HG03520 (cell line): ENCODE measurements at regions not wholly inside any gene's neighbourhood (a gene's known extent, or its start where the extent isn't known, plus 50 kb on each side); places are given as distances from the start of the nearest gene placed in this dataset.

Experiments
- ATAC-seq: cut with Tn5 transposase; IDR thresholded peaks from one replicate; pipeline ENCODE4 v1.9.1; 2021; ENCODE audit warnings: mild to moderate bottlenecking, moderate library complexity; ENCODE audit not compliant: unreplicated experiment

GRCh38 chr2:104286841-104287240, 567.1 kb upstream of the POU3F3 start:
- ATAC-seq, result no peak

DNA sequence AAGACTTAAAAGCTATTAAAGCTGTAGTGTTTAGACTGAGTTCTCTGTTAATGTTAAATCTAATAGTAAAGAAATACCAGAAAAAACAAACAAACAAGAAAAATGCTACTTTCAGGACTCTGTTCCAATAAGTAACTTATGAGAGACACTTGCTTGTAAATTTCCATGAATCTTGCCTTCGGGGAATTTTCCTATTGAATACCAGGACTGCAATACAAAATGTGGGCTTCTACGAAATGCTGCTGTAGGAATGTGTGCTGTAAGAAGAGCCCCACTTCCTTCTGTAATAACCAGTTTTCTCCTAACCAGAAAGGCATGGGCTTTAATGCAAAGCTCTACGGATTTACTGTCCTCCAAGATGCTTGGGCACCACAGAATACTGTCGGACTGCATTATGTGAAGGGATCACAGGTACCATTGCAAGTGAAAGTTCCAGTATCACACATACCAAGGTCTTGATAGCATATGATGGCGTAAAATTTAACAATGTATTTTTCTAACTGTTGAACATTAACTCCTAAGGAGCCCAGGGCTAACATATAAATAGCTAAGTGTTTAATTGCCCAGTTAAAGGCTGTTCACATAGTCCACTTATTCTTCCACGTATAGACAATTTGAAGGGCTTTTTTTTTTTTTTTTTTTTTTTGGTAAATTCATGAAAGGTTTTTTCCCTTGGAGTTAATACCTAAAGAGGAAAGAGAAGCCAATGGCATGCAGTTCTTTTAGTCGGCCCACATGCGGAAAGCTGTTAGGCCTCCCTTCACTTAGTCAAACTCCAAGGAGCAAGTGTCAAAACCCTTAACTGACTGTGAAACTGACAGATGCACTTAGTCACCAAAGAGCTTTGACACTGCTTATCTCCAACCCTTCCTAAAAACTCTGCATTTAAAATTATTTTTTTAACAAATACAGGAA, 564.0 kb upstream of the POU3F3 start:
- no peak for ATAC-seq

DNA sequence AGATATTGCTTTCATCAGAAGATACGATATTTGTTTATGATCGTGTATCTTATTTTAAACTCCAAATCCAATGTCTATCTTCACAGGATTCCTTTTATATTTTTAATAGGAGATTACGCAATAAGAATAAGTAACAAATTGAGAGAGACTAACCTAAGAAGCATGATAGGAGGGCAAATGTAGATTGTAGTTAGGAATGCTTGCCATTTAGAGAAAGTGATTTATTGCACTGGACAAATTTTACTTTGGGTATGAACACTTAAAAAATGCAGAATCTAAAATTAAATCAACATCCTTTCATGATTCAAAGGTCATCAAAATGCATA, 563.4 kb upstream of the POU3F3 start:
- no peak for ATAC-seq

DNA sequence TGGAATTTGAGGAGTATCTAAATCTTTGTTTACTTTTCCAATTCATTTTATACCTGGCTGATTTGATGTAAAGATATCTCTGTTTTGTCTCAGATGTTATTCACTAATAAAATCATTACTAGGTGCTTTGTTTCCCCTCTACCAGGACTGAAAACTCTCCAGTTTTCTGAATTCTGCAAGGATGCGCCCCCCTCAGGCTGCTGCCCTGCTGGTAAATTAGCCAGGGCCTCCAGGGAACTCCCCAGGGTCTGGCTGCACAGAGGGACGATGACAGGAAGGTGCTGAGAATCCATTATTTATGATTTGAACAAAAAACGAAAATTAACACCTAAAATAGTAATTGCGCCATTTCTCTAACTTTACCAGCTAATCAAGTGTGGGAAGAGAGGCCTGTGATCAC, 541.2 kb upstream of the POU3F3 start:
- ATAC-seq, result no peak

DNA sequence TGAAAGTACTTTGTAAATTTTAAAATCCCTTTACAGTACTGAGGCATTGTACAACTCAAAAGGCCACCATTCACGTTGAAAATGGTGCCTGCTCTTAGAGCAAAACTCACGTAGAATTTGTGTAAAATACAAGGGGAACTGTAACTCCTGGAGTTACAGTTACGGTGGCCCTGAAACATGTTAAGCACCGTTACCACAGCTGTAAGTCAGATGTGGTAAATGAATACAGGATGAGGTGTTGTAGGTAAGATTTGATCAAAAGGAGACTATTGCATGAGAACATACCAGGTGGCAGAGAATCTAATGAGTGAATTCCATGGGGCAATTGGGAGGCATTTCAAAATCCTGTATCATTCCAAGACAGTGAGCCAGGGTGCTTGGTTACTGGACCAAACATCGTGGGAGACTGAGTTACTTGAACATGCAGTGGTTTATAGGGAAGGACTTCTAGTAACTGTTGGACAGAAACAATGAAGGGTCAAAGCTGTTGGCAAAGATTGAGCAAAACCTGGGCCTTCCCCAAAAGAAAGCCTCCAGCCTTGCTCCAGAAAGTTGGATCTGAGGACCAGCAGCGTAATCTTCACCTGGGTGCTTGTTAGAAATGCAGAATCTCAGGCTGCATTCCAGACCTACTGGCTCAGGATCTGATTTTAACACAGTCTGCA, 535.8 kb upstream of the POU3F3 start:
- ATAC-seq, result no peak

DNA sequence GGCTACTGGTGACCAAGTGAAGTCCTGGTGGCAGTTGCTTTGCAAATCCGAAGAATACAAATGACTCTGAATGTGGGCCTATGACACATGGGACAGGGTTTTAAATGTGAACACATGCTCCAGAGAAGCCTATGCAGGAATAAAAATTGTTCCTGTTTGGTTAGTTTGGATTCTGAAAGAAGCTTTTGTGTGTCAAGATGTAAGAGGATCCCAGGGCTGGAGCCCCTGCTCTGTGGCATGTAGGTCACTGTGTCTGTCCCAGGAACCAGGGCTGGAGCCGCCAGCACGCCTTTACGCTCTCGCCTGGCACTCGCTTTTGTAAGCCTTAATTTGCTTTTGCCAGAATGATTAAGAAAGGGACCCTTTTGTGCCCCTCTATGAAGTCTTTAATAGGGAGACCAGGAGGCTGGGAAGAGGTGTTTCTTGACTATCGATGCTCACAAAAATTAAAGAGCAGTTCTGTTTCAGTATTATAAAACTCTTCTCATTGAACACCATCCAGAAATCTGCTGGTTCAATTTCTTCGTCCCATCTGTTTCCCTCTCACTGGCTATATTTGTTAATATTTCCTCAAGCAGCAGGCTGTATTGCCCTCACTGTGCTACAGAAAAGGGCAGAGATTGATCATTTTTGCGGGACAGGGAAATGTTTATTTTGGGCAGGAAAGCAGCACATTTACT, 532.7 kb upstream of the POU3F3 start:
- ATAC-seq, result no peak

- ATAC-seq, result no peak
Measured at GRCh38 chr2:104321796-104322349, 532.0 kb upstream of the POU3F3 start.

GRCh38 chr2:104332731-104333130, 521.2 kb upstream of the POU3F3 start:
- no peak for ATAC-seq

GRCh38 chr2:104337869-104338268, 516.0 kb upstream of the POU3F3 start:
- ATAC-seq, result no peak

- no peak for ATAC-seq
Measured at GRCh38 chr2:104340162-104340561, 513.8 kb upstream of the POU3F3 start.

- ATAC-seq, result no peak
Measured at GRCh38 chr2:104340879-104341828, 512.8 kb upstream of the POU3F3 start.

DNA sequence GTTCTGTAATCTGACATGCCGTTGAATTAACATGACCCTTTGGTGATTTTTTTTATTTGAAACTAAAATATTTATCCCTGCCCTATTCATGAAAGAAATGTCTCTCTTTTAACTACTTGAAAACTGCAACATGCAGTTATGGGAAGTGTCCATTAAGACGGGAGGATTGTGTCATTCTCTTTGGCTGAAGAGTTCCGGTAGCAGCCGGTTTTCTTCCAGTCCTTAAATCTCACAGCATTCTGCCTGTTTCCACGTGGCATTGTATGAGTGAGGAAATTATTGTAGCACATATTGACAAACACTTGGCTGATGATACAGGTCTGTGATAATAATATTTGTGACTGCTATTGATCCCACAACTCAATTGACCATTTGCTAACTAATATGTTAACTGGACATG, 509.6 kb upstream of the POU3F3 start:
- ATAC-seq, result no peak

GRCh38 chr2:104344985-104345384, 508.9 kb upstream of the POU3F3 start:
- ATAC-seq, result no peak

DNA sequence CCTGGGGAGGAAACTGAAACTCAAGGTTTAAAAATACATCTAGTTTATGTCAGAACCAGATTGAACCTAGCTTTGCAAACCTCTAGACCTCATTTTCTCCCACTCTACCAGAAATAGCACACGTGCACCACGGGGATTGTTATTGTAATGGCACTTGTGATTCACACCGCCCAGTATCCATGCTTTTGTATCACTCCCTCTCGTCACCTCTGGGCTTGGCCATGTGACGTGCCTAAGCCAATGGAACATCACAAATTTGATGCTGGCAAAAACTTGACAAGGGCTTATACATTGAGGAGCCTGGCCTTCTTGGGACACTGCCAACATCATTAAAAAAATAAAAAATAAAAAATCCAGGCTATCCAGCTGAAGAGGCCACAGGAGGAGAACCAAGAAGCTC, 495.8 kb upstream of the POU3F3 start:
- ATAC-seq, result no peak

- ATAC-seq, result no peak
Measured at GRCh38 chr2:104361414-104361813, 492.5 kb upstream of the POU3F3 start.

DNA sequence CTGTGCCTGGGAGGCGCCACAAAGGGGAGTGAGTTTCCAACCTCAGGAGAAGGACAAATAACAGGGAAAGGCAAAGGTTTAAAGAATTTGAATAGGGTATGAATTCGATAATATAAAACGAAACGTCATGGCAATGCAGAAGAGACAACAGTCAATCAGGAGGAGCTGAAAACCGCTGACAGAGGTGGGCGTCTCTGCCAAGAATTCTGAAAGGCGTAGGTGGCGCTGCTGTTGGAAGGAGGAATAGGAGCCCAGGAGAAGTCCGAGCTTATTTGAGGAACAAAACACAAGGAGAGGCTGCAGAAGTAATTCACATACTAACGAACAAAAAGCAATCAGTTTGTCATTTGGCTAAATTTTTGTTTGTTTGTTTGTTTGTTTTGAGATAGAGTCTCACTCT, 485.8 kb upstream of the POU3F3 start:
- ATAC-seq, result no peak

GRCh38 chr2:104371087-104371781, 482.7 kb upstream of the POU3F3 start:
- no peak for ATAC-seq

GRCh38 chr2:104375206-104375605, 478.7 kb upstream of the POU3F3 start:
- ATAC-seq, result no peak

GRCh38 chr2:104378853-104379374, 475.0 kb upstream of the POU3F3 start:
- ATAC-seq, result no peak

DNA sequence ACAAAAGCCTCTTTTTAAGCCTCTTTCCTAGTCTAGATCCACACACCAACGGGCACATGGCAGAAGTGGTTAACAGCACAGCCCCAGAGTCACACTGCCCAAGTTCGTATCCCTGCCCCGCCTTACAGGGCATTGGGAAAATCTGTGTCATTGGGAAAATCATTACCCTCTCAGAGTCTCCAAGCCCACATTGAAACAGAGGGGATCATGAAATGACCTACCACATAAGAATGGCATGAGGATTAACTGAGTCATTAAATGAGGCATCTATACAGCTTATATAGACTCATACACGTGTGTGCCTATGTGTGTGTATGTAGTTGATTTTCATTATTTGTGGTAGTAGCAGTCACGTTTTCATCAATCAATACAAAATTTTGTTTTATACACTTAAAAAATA, 469.0 kb upstream of the POU3F3 start:
- no peak for ATAC-seq
